Gastrocnemius medialis (tissue), 4 donors: ENCODE measurements at regions not wholly inside any gene's neighbourhood (a gene's known extent, or its start where the extent isn't known, plus 50 kb on each side); places are given as distances from the start of the nearest gene placed in this dataset.

Source experiments
- ATAC-seq, 2 donors: fragments of 150-250 bp; one replicate each; pipeline ENCODE4 v1.9.1; 2016
- DNase-seq, 2 donors: peaks; one replicate each; pipeline ENCODE4 v3.0.0-alpha.2; 2019
- H3K27ac ChIP-seq, 4 donors: fragments of 200-600 bp; sonication (generic); 1 replicate in 1 of 4; 2 replicates in 3 of 4; pipeline ENCODE4 v1.5.1; 2016 to 2018; ENCODE audit warnings: mild to moderate bottlenecking in 2 of 4, moderate library complexity in 1 of 4
- H3K27me3 ChIP-seq, 3 donors: fragments of 200-600 bp; sonication (generic) in 2 of 3; 1 replicate in 1 of 3; 2 replicates in 2 of 3; pipeline versions ENCODE4 v1.5.1 to v1.6.0; 2016 to 2019; ENCODE audit warnings: mild to moderate bottlenecking in 1 of 3, moderate library complexity in 1 of 3
- H3K36me3 ChIP-seq, 2 donors: fragments of 200-600 bp; sonication (generic) in 1 of 2; one replicate each; pipeline ENCODE4 v1.5.1; 2017 to 2018
- H3K4me1 ChIP-seq, 2 donors: fragments of 200-600 bp; sonication (generic) in 1 of 2; one replicate each; pipeline ENCODE4 v1.5.1; 2016 to 2017; ENCODE audit warnings: mild to moderate bottlenecking in 2 of 2
- H3K4me3 ChIP-seq, 4 donors: fragments of 200-600 bp; sonication (generic) in 3 of 4; 1 replicate in 1 of 4; 2 replicates in 3 of 4; pipeline ENCODE4 v1.5.1; 2016 to 2019; ENCODE audit warnings: mild to moderate bottlenecking in 2 of 4
- H3K9me3 ChIP-seq, 3 donors: fragments of 200-600 bp; sonication (generic) in 2 of 3; 1 replicate in 1 of 3; 2 replicates in 2 of 3; pipeline ENCODE4 v1.5.1; 2016 to 2019
- POLR2A ChIP-seq, 2 donors: fragments of 450-650 bp; IDR thresholded peaks; one replicate each; pipeline ENCODE4 v1.6.1; 2017; ENCODE audit warnings: antibody characterized with exemption in 2 of 2, mild to moderate bottlenecking in 2 of 2, moderate library complexity in 2 of 2
- in situ Hi-C, 4 donors: fragments of 200-750 bp; cut with MboI; loops; one replicate each; pipeline versions ENCODE4 v1.15.0 to v1.8.0; 2017; ENCODE audit warnings: low sequenced_read_pairs in 4 of 4
- intact Hi-C: fragments of 100-400 bp; cut with DNase I; formaldehyde crosslinking; loops from one replicate; pipeline ENCODE4 v1.15.1; 2023; ENCODE audit warnings: low total_unique reads
- TF ChIP-seq, protein P1 (sequence below), 5 experiments: fragments of 450-650 bp in 3 of 5; fragments of 200-600 bp in 2 of 5; sonication (generic) in 2 of 5; IDR thresholded peaks in 4 of 5; conservative IDR thresholded peaks in 1 of 5; 1 replicate in 4 of 5; 2 replicates in 1 of 5; pipeline ENCODE4 v1.5.1; 2016 to 2019; ENCODE audit warnings: antibody characterized with exemption in 5 of 5, mild to moderate bottlenecking in 3 of 5, moderate library complexity in 3 of 5

DNA sequence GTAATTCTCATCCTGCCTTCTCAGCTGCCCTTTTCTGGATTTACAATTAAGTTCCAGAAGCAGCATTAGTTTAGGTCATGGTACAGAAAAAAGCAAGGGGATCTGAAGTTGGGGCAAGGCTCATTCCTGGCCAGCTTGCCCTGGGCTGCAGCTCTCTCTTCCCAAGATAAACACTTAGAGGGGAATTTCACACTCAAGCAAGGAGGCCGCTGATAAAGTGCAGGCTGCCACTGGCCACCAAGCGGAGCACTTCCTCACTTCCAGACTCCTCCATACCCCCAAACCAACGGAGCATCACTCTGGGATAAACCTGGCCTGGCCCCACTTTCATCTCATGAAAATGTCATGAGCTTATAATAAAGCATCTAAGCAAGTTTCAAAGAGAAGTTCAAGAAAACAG is 445.5 kb upstream of the MKI67 start:
- no peak for TF ChIP-seq POLR2A (IDR thresholded peaks at IDR 0.05)
- TF ChIP-seq, protein P1, sequence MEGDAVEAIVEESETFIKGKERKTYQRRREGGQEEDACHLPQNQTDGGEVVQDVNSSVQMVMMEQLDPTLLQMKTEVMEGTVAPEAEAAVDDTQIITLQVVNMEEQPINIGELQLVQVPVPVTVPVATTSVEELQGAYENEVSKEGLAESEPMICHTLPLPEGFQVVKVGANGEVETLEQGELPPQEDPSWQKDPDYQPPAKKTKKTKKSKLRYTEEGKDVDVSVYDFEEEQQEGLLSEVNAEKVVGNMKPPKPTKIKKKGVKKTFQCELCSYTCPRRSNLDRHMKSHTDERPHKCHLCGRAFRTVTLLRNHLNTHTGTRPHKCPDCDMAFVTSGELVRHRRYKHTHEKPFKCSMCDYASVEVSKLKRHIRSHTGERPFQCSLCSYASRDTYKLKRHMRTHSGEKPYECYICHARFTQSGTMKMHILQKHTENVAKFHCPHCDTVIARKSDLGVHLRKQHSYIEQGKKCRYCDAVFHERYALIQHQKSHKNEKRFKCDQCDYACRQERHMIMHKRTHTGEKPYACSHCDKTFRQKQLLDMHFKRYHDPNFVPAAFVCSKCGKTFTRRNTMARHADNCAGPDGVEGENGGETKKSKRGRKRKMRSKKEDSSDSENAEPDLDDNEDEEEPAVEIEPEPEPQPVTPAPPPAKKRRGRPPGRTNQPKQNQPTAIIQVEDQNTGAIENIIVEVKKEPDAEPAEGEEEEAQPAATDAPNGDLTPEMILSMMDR (IDR thresholded peaks at IDR 0.05 in 4 of 5, conservative IDR thresholded peaks at IDR 0.05 in 1 of 5), result no peak
- ATAC-seq (no peak), DNase-seq (no peak)
- H3K4me1 ChIP-seq, result no peaks in the 10 kb centered on the region
- no peaks in the 10 kb centered on the region for H3K9me3 ChIP-seq
- intact Hi-C loops, result no loop called here
- H3K36me3 ChIP-seq, result no peaks in the 10 kb centered on the region
- H3K27me3 ChIP-seq, result peaks cover 0 to 11% (median 0%) of the 10 kb centered on the region in 3 donors
- H3K4me3 ChIP-seq, result no peak overlapping the region
- no peak overlapping the region for H3K27ac ChIP-seq
- in situ Hi-C loops, result no loop called here

DNA sequence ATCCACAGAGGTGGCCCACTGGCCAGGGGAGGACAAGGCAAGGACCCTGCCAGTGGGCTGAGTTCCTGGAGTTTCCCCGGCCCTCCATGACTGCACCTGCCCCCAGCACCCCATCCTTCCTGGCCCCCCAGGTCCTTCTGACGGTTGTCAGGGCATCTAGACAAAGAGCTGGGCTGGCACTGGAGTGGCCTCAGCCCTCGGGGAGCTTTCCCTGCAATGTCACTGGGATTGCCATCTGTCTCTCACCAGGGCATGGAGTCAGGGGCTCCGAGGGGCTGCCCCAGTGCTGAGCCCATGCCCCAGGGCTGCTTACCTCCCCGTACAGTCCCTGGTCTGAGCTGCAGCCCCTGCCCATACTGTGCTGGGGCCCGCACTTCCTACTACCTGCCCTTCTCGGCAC is 446.5 kb upstream of the MKI67 start:
- H3K27me3 ChIP-seq, result peaks cover 0 to 11% (median 0%) of the 10 kb centered on the region in 3 donors

DNA sequence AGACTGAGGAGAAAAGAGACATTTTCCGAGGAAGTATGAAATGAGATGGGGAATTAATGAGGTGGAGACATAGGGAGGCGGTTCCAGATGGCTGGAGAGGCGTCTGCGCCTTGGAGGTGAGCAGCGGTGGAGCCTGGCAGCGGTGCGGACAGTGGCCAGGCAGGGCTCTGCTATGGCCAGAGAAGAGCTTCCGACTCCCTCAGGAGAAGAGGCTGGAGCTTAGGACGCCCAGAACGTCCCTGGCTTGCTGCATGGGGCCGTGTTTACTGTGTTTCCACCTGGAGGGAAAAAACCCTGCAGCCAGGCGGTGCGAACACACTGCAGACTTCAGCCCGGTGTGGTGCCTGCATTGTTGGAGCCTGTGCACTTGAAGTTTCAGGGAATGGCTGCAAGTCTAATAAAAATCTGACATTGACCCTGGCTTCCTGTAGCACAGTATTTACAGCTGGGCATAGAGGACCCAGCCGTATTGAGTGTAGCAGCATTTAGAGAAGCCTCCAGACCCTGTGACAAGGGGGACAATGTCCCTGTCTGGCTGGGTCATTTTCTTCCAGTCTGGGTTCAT is 447.1 kb upstream of the MKI67 start:
- in situ Hi-C loops (no loop called here), intact Hi-C loops (no loop called here)
- H3K27me3 ChIP-seq, result peaks cover 0 to 11% (median 0%) of the 10 kb centered on the region in 3 donors
- H3K4me1 ChIP-seq, result no peaks in the 10 kb centered on the region
- TF ChIP-seq, protein P1 (IDR thresholded peaks at IDR 0.05 in 4 of 5, conservative IDR thresholded peaks at IDR 0.05 in 1 of 5), result no peak
- no peak for TF ChIP-seq POLR2A (IDR thresholded peaks at IDR 0.05)
- no peaks in the 10 kb centered on the region for H3K36me3 ChIP-seq
- no peaks in the 10 kb centered on the region for H3K9me3 ChIP-seq
- DNase-seq (no peak), ATAC-seq (no peak)
- H3K27ac ChIP-seq, result no peak overlapping the region
- no peak overlapping the region for H3K4me3 ChIP-seq

More for the DNA sequence above, 446.5 kb upstream of the MKI67 start:
- Histone ChIP-seq H3K36me3 (no peaks in the 10 kb centered on the region), H3K27ac (no peak overlapping the region), H3K4me1 (no peaks in the 10 kb centered on the region), H3K4me3 (no peak overlapping the region), H3K9me3 (no peaks in the 10 kb centered on the region)
- intact Hi-C loops (no loop called here), in situ Hi-C loops (no loop called here)
- TF ChIP-seq, protein P1 (IDR thresholded peaks at IDR 0.05 in 4 of 5, conservative IDR thresholded peaks at IDR 0.05 in 1 of 5), result no peak
- TF ChIP-seq POLR2A (IDR thresholded peaks at IDR 0.05), result no peak
- no peak for DNase-seq
- ATAC-seq, result no peak

DNA sequence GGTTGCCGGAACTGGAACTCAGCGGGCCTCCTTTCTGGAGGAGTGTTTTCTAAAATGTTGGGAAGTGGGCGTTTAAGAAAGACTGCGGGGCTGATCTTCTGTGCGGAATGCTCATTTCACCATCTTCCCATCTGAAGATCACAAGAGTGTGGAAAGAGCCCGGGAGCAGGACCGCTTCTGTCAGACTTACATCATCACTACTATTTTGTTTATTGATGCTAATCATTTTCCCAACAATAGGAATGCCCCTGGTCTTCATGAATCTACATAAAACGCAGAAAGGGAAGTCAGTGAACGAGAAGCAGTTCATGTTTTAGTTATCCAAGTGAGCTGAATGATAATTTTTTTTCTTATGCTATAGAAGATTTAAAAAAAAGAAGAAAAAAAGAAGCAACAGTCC is 447.8 kb upstream of the MKI67 start:
- Histone ChIP-seq H3K9me3 (no peaks in the 10 kb centered on the region), H3K4me3 (no peak overlapping the region), H3K36me3 (no peaks in the 10 kb centered on the region), H3K4me1 (no peaks in the 10 kb centered on the region), H3K27me3 (peaks cover 0 to 11% (median 0%) of the 10 kb centered on the region in 3 donors), H3K27ac (no peak overlapping the region)
- no peak for ATAC-seq
- intact Hi-C loops (no loop called here), in situ Hi-C loops (no loop called here)
- no peak for DNase-seq
- no peak for TF ChIP-seq POLR2A (IDR thresholded peaks at IDR 0.05)
- TF ChIP-seq, protein P1 (IDR thresholded peaks at IDR 0.05 in 4 of 5, conservative IDR thresholded peaks at IDR 0.05 in 1 of 5), result no peak
